Erythroblast (primary cell): ENCODE measurements at regions not wholly inside any gene's neighbourhood (a gene's known extent, or its start where the extent isn't known, plus 50 kb on each side); places are given as distances from the start of the nearest gene placed in this dataset.

Source experiments
- GATA1 ChIP-seq: IDR thresholded peaks from 2 replicates; pipeline ENCODE4 v1.6.1; 2011; ENCODE audit warnings: low read depth, mild to moderate bottlenecking, control low read depth, low read length, moderate library complexity
- POLR2A ChIP-seq: IDR thresholded peaks from 2 replicates; pipeline ENCODE4 v1.6.1; 2011; ENCODE audit warnings: mild to moderate bottlenecking, low read length

DNA sequence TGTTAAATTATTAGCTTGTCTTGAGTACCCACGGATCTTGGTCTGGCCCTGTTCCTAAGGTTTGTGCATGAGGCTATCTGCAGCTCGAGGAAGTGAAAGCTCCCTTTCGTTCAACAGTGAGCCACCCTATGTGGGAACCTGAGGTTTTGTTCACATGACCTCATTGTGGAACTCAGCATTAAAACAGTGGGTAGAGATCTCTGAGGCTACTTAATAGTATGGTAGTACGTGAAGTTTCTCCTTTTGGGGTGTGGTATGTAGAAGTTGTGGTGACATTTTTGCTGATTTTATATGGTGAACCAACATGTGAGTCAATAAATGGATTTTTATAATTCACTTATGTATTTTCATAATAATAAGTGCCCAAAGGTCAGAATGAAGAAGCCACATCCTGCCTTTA is 252.7 kb upstream of the FERD3L start:
- TF ChIP-seq POLR2A (no peak), GATA1 (no peak)
